Endothelial cell of hepatic sinusoid (primary cell): ENCODE measurements at regions not wholly inside any gene's neighbourhood (a gene's known extent, or its start where the extent isn't known, plus 50 kb on each side); places are given as distances from the start of the nearest gene placed in this dataset.

Source experiments
- in situ Hi-C: cut with HindIII; loops from 2 replicates; pipeline ENCODE4 v1.10.0; 2017; ENCODE audit warnings: low sequenced_read_pairs

DNA sequence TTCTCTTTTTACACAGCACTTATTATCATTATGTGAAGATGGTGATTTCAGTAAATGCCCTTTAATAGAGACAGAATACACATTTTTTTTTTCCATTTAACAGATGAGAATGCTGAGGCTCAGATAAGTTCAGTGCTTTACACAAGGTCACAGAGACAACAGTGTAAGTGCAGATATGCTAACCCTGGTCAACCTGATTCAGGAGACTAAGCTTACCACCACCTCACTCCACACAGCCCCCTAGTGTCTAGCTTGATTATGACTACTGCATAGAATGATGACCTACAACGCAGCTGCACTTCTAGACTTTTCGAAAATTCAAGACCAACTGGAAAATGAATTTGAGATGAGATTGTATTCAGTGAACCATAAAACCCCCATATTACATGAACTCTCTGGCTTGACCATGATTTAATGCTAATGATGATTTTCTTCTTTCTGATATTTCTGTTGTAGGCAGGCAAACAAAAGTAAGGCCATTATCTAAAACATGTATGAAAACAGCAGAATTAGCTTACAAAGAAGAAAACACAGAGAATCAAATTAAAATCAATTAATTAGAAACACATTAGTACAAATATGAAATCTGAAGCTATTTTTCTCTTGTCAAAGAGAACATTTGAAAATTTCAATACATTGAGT is 212.1 kb upstream of the PHACTR1 start:
- in situ Hi-C loops, result no loop called here

DNA sequence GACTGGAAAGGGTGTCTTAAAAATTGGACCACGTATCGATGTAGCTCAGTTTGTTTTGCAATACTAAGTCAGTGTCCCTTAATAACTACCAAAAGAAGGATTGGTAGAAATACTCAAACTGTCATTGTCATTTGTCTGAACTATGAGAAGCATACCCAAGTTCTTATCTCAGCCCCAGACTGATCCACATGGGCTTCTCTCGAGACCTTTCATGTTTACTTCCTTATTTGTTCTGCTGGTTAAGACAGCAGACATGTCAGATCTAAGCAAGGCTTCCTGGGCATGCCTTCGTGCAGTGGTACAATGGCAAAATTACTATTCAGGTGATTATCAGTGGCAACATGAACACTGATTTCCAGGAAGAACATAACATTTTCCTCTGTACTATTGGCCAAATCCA is 211.1 kb upstream of the PHACTR1 start:
- in situ Hi-C loops, result loop anchor here (5.0 kb wide), 2 partner anchors 38 to 83 kb away; no protein-coding TSS in a partner anchor

GRCh38 chr6:12506159-12506558 is 210.4 kb upstream of the PHACTR1 start:
- in situ Hi-C loops, result loop anchor here (5.0 kb wide), 2 partner anchors 39 to 84 kb away; no protein-coding TSS in a partner anchor

GRCh38 chr6:12507636-12508035 is 208.9 kb upstream of the PHACTR1 start:
- in situ Hi-C loops, result loop anchor here (5.0 kb wide), 2 partner anchors 40 to 85 kb away; no protein-coding TSS in a partner anchor

- in situ Hi-C loops, result loop anchor here (5.0 kb wide), 2 partner anchors 41 to 86 kb away; no protein-coding TSS in a partner anchor
These were observed 208.0 kb upstream of the PHACTR1 start for GRCh38 chr6:12508553-12508952.

DNA sequence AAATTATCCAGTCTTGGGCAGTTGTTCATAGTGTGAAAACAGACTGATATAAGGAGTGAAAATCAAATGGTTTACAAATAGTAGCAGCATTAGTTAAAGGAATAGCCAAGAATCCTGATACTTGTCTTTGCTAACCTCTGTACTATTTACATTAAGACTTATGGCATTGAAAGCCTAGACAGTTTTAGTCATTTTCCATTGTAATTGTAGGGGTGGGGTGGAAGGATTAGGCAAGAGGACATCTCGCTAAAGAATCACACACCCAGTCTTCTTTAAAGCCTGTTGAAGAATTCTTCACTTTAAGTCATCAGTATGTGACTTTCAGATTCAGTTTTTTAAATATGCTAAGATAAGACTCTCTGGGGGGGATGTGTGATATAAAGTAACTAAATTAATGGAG is 207.5 kb upstream of the PHACTR1 start:
- in situ Hi-C loops, result loop anchor here (5.0 kb wide), 2 partner anchors 42 to 87 kb away; no protein-coding TSS in a partner anchor

DNA sequence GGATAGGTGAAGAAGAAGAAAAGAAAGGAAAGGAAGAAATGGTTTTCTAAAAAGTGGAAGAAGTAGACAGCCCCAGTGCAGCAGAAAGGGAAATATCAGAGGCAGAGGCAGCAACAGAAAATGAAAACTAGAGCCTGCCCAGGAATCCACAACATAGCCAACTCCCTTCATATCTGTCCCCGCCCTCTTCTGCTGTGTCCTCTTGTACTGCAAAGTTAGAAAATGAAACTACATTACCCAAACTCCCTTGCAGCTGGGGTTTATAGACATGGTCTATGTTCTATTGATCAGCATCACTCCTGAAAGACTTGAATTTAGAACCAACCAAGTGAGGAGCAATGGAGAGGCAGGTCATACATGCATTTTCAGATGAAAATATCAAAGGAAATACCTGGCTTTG is 200.5 kb upstream of the PHACTR1 start:
- in situ Hi-C loops, result no loop called here

DNA sequence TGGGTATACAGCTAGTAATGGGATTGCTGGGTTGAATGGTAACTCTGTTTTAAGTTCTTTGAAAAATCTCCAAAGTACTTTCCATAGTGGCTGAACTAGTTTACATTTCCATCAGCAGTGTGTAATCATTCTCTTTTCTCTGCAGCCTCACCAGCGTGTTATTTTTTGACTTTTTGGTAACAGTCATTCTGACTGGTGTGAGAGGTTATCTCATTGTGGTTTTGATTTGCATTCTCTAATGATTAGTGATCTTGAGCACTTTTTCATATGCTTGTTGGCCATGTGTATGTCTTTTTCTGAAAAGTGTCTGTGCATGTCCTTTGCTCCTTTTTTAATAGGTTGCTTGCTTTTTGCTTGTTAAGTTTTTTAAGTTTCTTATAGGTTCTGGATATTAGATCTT is 194.2 kb upstream of the PHACTR1 start:
- in situ Hi-C loops, result no loop called here

DNA sequence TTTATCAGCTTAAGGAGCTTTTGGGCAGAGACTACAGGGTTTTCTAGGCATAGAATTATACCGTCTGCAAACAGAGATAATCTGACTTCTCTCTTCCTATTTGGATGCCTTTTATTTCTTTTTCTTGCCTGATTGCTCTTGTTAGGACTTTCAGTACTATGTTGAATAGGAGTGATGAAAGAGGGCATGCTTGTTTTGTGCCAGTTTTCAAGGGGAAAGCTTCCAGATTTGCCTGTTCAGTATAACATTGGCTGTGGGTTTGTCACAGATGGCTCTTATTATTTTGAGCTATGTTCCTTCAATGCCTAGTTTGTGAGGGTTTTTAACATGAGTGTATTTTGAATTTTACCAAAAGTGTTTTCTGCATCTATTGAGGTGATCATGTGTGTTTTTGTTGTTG is 192.8 kb upstream of the PHACTR1 start:
- in situ Hi-C loops, result no loop called here

GRCh38 chr6:12525276-12525675 is 191.3 kb upstream of the PHACTR1 start:
- in situ Hi-C loops, result no loop called here

DNA sequence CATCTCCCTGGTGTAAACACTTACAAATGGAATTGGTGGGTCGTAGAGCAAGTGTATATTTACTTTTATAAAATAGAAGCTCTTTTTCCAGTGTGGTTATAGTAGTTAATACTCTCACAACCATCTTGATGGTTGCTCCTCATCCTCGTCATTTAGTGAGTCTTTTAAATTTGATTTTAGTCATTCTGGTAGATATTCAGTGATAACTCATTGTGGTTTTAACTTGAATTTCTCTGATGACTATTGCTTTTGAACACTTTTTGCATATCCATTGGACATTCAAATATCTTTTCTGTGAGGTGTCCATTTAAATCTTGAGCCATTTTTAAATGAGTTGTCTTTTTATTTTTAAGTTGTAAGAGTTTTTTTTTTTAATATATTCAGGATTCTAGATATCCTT is 189.2 kb upstream of the PHACTR1 start:
- in situ Hi-C loops, result no loop called here

DNA sequence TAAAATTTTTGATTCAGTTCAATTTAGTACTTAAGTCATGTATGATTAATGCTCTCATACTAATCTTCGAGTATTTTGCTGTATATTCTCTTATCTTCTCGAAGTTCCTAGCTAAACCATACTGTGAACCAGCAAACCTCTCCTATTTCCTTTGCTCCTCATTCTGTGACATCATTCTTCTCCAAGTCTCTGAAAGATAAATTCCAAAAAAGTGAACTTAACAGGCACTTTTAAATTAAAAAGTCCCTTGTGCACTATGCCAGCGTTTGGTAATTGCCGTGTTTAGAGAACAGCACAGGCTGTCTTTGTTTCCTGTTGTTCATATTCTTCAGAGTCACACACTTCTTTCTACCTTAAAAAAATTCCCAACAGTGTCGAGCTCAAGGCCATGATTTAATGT is 188.4 kb upstream of the PHACTR1 start:
- in situ Hi-C loops, result no loop called here

DNA sequence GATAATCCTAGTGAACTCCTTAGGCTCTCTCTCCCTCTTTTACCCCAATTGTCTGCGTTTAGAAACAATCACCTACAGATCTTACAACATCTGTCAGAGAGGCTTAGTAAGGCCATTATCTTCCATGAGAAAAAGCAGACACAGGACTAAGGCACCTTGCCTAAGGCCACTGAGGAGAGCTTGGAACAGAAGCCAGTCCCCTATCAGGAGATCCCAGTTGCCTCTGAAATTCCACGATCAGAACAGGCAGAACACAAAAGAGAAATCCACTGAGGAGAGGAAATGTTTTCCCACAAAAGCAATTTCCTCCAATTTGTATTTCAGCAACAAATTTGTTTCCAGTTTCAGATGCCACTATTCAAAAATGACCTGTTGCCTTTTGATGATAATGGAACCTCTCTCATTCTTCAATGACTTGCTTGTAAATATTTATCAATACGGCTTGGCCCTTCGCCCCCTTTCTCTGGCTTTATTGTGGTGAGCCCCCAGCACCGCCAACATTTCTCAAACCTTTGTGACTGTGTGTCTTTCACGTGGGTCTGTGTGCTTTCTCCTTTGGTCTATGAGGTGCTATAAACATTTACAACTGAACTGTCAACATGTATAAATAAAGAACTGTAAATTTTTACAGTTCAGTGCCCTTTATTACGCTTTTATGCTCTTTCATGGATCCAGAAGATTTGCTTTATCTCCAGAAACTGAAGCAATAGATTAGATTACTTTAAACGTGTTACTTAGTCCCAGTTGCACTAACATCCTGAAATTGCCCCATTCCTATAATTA is 187.8 kb upstream of the PHACTR1 start:
- in situ Hi-C loops, result no loop called here

DNA sequence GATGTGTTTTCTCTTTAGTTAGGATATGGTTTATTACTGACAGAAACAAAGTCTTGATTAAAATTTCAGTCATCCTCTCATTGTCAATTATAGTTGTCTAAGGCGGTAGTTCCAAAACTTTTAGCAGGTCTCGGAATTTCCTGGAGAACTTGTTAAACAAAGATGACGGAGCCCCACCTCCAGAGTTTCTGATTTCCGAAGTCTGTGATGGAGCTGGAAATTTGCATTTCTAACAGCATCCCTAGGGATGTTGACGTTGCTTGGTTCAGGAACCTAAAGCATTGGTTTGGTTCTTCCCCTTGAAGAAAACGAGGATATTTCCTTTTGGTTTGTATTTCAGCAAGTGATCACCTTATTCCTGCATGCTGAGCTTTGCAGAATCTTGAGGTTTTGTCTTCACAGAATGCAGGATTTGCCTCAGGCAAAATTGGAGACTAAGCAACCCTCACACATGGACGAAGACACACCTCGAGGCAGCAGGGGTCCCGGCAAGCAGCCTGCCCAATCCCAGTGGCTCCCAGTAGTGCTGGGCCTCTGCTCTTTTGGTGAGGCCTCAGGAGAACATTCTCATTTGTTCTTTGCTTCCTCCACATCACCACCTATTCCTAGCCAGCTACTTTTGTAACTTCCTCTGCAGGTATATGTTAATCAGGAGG is 187.1 kb upstream of the PHACTR1 start:
- in situ Hi-C loops, result no loop called here

- in situ Hi-C loops, result no loop called here
These were observed 186.2 kb upstream of the PHACTR1 start for GRCh38 chr6:12530345-12530744.

DNA sequence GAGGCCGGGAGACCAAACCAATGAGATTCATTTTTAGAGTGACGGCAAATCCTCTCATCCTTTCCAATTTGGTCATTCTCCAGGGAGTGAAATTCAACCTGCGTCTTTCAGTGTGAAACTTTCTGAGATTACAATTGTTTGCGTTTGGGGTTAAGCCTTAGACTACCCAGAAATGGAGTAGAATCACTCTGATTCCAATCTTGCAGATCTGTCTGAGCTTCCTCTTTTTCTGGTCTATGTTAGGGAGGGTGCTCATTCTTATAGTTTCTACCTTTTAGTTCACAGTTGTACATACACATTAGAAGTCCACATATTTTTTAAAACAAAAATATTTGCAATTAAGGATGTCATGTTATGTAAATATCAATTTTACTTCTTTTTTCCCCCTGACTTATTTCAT is 183.0 kb upstream of the PHACTR1 start:
- in situ Hi-C loops, result no loop called here

DNA sequence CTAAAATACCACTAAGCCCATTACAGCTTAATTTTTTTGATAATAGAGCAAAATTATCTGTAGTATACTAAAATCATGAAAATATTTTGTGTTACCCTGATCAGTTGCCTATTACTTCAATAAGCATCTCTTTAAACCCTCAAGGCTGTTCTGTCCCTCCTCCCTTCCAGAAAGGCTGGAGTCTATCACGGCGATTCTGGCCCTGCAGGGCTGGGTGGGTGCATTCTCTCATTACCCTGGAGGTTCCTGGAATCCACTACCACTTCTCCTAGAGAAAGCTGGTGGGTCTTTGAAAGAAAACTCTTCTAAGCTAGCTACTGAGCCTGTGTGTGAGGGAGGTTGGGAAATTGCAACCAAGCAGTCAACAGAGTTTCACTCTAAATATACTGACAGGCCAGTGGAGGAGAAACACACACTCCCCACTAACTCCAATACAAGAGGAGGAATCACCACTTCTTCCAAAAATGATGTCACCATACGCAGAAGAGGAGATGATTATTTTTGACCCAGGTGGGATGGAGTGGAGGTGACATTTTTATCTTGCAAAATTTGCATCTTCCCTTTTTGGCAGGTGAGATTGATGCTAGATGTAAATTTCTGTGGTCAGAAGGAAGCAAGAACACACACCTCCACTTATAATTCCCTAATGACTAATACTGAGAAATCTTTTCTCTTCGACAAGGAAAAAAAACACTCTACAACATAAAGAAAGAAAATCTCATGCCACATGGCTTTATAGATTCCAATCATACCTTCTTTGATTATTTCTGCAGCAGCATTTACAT is 182.3 kb upstream of the PHACTR1 start:
- in situ Hi-C loops, result no loop called here

GRCh38 chr6:12535586-12536314 is 180.8 kb upstream of the PHACTR1 start:
- in situ Hi-C loops, result no loop called here

DNA sequence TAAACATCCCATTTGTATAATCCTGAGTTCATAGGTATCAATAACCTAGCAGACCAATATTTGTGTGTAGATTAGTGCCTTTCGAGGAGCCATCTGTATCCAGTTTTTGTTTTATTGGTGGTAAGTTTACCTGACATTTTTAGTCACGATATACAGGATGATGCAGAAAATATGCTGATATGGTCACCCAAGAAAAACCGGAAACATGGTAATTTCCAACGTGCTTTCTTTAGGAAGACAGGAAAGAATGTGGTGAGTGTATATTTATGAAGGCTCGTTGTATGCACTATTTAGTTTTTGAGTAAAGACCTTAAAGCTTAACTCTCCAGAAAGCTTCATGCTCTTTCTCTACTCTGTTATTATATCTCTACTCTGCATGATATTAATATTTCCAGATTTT is 180.2 kb upstream of the PHACTR1 start:
- in situ Hi-C loops, result no loop called here

DNA sequence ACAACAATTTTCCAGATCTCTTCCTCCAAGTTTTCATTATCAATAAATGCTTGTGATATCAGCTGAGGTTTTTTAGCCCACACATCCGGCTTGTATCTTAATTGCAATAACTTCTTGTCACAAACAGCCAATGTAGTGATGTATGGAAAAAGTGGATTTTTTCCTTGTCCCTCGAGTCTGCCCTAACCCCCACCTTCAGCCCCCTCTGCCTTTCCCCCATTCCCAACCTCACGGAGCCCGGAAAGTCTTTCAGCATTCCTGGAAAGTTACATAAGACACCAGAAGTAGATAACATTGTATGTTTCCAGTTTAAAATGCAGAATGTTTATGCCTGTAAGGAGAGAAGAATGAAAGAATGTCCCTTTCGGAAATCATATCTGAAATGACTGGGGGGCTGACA is 179.2 kb upstream of the PHACTR1 start:
- in situ Hi-C loops, result no loop called here
